ENCODE measurements at regions not wholly inside any gene's neighbourhood (a gene's known extent, or its start where the extent isn't known, plus 50 kb on each side); places are given as distances from the start of the nearest gene placed in this dataset.

GRCh38 chr18:25435149-25435782, 83.3 kb upstream of the ZNF521 start:
- TF ChIP-seq CTCF (conservative IDR thresholded peaks at IDR 0.05; ENCODE audit: low read depth in 2 of 2): no peak
- no peak for TF ChIP-seq EZH2 (IDR thresholded peaks at IDR 0.05; ENCODE audit: low read depth, unreplicated experiment)
- TF ChIP-seq ZNF462 (CRISPR knock-in tag; IDR thresholded peaks at IDR 0.05): no peak
- TF ChIP-seq REST (IDR thresholded peaks at IDR 0.05; ENCODE audit: unreplicated experiment): no peak
- no peak for TF ChIP-seq EZH2phosphoT487 (IDR thresholded peaks at IDR 0.05; ENCODE audit: unreplicated experiment)
- TF ChIP-seq JUNB (IDR thresholded peaks at IDR 0.05; ENCODE audit: unreplicated experiment): no peak
- TF ChIP-seq CREB1 (CRISPR knock-in tag; IDR thresholded peaks at IDR 0.05; ENCODE audit: low read depth): no peak
- no peak for TF ChIP-seq ZNF331 (CRISPR knock-in tag; IDR thresholded peaks at IDR 0.05; ENCODE audit: low read depth)
- no peak for TF ChIP-seq POLR2AphosphoS5 (IDR thresholded peaks at IDR 0.05; ENCODE audit: low read depth)
- no peak for TF ChIP-seq ETS1 (IDR thresholded peaks at IDR 0.05)
- TF ChIP-seq ZNF114 (CRISPR knock-in tag; IDR thresholded peaks at IDR 0.05): no peak
- no peak for TF ChIP-seq STAT1 (IDR thresholded peaks at IDR 0.05; ENCODE audit: unreplicated experiment)

Data from GM23338 (cell line).